Chondrocyte (in vitro differentiated cells): ENCODE measurements at regions not wholly inside any gene's neighbourhood (a gene's known extent, or its start where the extent isn't known, plus 50 kb on each side); places are given as distances from the start of the nearest gene placed in this dataset.

Experiments
- DNase-seq: peaks from one replicate; pipeline ENCODE4 v3.0.0; 2021; ENCODE audit warnings: mixed read lengths, low spot score
- H3K27ac Mint-ChIP-seq: one replicate; pipeline ENCODE4 v1.8.0; 2021; ENCODE audit warnings: mild to moderate bottlenecking, moderate library complexity, mixed read lengths; ENCODE audit not compliant: unreplicated experiment
- H3K27me3 Mint-ChIP-seq: 2 replicates; pipeline ENCODE4 v1.8.0; 2021; ENCODE audit warnings: low read depth, mixed read lengths
- H3K36me3 Mint-ChIP-seq: 2 replicates; pipeline ENCODE4 v1.8.0; 2021; ENCODE audit warnings: low read depth, mixed read lengths
- H3K4me1 Mint-ChIP-seq: 2 replicates; pipeline ENCODE4 v1.8.0; 2021; ENCODE audit warnings: low read depth, mild to moderate bottlenecking, mixed read lengths
- H3K4me3 Mint-ChIP-seq: one replicate; pipeline ENCODE4 v1.8.0; 2021; ENCODE audit warnings: mild to moderate bottlenecking, moderate library complexity, mixed read lengths; ENCODE audit not compliant: unreplicated experiment
- H3K9me3 Mint-ChIP-seq: 2 replicates; pipeline ENCODE4 v1.8.0; 2021; ENCODE audit warnings: low read depth, mixed read lengths
- CTCF ChIP-seq: fragments of 200-600 bp; sonication (generic); IDR thresholded peaks from 2 replicates; pipeline ENCODE4 v1.5.0; 2021; ENCODE audit warnings: antibody characterized with exemption, mild to moderate bottlenecking, moderate library complexity

- H3K36me3 Mint-ChIP-seq, result no peaks in the 10 kb centered on the region
- H3K27me3 Mint-ChIP-seq, result no peaks in the 10 kb centered on the region
- TF ChIP-seq CTCF, result no peak
- peaks cover 9% of the 10 kb centered on the region for H3K4me1 Mint-ChIP-seq
- H3K9me3 Mint-ChIP-seq, result no peaks in the 10 kb centered on the region
- no peak overlapping the region for H3K27ac Mint-ChIP-seq
- H3K4me3 Mint-ChIP-seq, result no peak overlapping the region
- DNase-seq, result no peak
These were observed 380.3 kb upstream of the IL12A start for GRCh38 chr3:159608311-159608710.

GRCh38 chr3:159609625-159610024 is 379.0 kb upstream of the IL12A start:
- peaks cover 4% of the 10 kb centered on the region for H3K4me1 Mint-ChIP-seq
- DNase-seq, result no peak
- no peaks in the 10 kb centered on the region for H3K27me3 Mint-ChIP-seq
- H3K36me3 Mint-ChIP-seq, result no peaks in the 10 kb centered on the region
- H3K9me3 Mint-ChIP-seq, result no peaks in the 10 kb centered on the region
- no peak overlapping the region for H3K27ac Mint-ChIP-seq
- no peak overlapping the region for H3K4me3 Mint-ChIP-seq
- no peak for TF ChIP-seq CTCF

GRCh38 chr3:159616234-159616825 is 372.3 kb upstream of the IL12A start:
- TF ChIP-seq CTCF, result peak; percentile 95
- Mint-ChIP-seq H3K27me3 (no peaks in the 10 kb centered on the region), H3K4me3 (no peak overlapping the region), H3K4me1 (peaks cover 32% of the 10 kb centered on the region), H3K27ac (no peak overlapping the region), H3K9me3 (no peaks in the 10 kb centered on the region), H3K36me3 (no peaks in the 10 kb centered on the region)
- no peak for DNase-seq

- DNase-seq, result no peak
- no peaks in the 10 kb centered on the region for H3K36me3 Mint-ChIP-seq
- H3K4me1 Mint-ChIP-seq, result peaks cover 40% of the 10 kb centered on the region
- no peaks in the 10 kb centered on the region for H3K9me3 Mint-ChIP-seq
- no peak for TF ChIP-seq CTCF
- H3K27me3 Mint-ChIP-seq, result no peaks in the 10 kb centered on the region
- no peak overlapping the region for H3K4me3 Mint-ChIP-seq
- peak overlapping the region; percentile 57 for H3K27ac Mint-ChIP-seq
These were observed 369.2 kb upstream of the IL12A start for GRCh38 chr3:159619341-159619885.

- Mint-ChIP-seq H3K27me3 (no peaks in the 10 kb centered on the region), H3K9me3 (no peaks in the 10 kb centered on the region), H3K4me3 (no peak overlapping the region), H3K4me1 (peaks cover 40% of the 10 kb centered on the region), H3K36me3 (no peaks in the 10 kb centered on the region), H3K27ac (peak overlapping the region; percentile 69)
- TF ChIP-seq CTCF, result no peak
- DNase-seq, result no peak
These were observed 368.4 kb upstream of the IL12A start for GRCh38 chr3:159620281-159620680.
